HG03095 (cell line): ENCODE measurements at regions not wholly inside any gene's neighbourhood (a gene's known extent, or its start where the extent isn't known, plus 50 kb on each side); places are given as distances from the start of the nearest gene placed in this dataset.
"Not testable (repeated sequence)": the region's sequence is repeated elsewhere in the genome, so short reads cannot be mapped to it uniquely, and the experiment has no call there.

ENCODE experiments used
- ATAC-seq: cut with Tn5 transposase; IDR thresholded peaks from one replicate; pipeline ENCODE4 v1.9.1; 2021; ENCODE audit warnings: moderate library complexity; ENCODE audit not compliant: unreplicated experiment

DNA sequence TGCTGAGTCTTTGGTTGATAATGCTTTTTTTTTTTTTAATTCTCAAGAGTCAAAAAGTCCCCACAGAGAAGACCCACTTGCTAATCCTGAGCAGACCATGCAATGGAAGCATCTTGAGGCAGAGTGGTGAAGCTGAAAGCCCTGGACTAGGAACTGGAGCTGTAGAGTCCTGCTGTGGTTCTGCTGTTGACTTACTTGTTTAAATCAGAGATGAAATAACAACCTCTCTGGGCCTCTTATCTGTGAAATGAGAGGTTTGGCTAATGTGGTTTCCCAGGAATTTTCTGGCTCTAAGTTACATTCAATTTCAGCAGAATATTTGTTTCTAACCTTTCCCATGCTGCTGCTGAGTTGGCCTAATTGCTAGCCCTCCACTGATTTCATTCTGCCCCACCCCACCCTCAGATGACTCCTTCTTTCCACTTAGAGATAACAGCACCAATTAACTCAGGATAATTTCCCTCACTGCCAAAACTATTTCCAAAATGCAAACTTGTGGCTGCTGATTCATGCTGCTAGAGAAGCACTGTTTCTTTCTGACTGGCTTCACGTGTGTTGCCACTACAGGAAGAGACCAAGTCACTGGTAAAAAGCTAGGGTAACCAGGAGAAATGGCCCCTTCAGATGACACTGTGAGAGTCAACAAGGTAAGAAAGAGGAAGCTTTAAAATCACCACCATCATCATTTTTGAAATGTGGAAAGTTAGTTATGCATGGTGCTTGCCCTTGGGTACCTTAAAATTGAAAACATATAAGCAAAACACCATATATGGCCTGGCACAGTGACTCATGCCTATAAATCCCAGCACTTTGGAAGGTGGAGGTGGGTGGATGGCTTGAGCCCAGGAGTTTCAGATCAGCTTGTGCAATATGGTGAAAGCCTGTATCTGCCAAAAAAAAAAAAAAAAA lies 326.4 kb downstream of the DCHS2 start:
- ATAC-seq = peak; percentile 80

DNA sequence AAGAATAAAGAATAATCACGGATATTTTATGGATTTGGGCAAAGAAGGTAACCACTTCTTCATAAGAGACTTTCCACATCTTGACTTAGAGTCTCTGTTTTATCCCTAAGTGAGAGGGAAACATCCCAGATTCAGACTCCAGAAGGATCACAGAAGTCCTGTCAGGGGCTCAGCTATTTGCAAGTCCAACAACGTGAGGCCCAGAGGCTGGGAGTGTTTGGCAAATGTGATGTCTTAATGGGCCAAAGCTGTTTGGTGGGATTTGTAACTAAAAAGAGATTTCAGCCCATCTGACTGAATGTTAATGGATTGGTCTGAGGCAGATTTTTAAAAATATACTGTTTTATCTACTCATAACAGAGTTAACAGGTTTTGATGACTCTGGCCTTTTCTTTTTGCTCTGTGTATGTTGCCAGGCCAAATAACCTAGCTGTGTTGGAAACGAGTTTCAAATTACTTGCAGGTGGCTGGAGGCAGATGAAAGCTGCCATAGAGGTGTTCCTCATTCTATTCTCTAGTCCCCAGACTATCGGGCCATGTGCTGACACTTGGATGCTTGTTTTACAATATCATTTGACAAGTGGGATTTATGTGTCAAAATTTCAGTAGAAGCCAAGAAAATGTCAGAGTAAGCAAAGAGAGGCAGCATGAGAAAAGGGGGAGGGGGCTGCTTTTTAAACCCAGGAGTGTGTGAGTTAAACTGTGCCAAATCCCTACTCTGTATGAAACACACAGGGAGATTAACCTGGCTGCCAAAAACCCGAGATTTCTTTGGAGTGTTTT lies 330.9 kb downstream of the DCHS2 start:
- no peak for ATAC-seq

DNA sequence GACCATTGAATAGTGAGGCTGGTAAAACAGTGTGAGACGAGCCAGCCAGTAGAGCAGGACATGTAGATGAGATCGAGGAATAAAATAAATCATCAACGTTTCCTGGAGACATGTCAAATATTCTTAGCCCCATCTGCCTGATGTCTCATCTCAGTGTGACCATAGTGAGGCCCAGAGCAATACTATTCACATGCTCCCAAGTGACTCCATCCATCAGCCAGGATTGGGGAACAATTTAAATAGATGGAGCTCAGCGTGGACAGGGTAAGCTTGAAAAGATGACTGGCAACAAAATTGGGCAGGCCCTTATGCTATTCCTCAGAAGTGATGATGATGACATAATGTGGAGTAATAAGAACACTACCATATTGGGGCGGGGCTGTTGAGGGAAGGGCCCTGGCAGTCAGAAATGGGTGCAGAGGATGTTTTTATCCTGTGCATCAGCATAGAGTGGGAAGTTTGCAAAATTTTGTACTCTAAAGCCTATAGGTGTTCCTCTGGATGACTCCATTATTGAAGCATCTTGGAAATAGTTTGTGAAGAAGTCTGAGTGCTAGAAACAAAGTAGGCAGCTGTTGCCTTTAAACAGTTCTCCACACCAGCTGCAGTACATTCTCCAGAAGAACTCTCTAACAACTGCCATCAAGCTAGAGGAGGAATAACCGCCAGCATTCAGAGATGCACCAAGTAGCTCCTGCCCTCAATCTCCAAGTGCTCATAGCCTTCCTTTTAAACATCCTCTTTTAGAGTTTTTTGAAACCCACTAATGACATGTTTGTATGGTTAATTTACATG lies 333.0 kb downstream of the DCHS2 start:
- ATAC-seq = no peak

DNA sequence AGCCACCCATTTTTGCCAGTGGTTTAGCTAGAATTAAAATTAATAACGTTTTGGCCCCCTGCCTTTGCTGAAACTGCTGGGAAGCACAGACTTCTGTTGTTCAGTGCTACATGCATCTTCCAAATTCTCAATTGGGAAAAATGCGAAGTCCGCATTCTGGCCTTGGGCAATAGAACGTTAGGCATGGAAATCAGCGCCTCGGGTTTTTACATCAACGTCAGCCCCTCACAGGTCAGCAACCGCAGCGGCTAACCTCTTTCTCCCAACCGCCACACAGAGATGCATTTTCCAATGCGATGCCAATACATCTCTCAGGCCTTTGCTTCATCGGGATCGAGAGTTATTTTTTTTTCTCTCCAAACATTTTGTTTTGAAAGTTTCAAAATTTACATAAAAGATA lies 339.1 kb downstream of the DCHS2 start:
- ATAC-seq = no peak

DNA sequence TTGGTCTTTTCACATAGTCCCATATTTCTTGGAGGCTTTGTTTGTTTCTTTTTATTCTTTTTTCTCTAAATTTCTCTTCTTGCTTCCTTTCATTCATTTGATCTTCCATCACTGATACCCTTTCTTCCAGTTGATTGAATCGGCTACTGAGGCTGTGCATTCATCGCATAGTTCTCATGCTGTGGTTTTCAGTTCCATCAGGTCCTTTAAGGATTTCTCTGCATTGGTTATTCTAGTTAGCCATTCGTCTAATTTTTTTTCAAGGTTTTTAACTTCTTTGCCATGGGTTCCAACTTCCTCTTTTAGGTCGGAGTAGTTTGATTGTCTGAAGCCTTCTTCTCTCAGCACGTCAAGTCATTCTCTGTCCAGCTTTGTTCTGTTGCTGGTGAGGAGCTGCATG lies 342.4 kb downstream of the DCHS2 start:
- ATAC-seq = not testable (repeated sequence)

DNA sequence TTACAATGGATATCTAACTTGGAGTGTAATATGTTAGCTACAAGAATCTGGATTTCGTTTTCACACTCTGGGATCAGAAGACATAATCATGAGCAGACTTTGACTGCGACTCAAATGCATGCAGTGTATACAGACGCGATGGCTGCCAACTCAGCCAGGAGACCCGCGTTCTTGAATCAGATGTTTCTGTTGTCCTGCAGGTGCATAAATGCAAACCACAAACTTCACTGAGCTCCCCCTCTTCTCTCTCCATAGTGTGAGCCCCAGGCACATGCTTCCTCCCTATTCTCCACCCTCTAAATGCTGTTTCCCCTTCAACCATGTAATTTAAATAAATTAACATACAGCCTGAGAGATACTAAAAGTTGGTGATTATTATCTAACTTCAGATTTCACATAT lies 347.9 kb downstream of the DCHS2 start:
- no peak for ATAC-seq

DNA sequence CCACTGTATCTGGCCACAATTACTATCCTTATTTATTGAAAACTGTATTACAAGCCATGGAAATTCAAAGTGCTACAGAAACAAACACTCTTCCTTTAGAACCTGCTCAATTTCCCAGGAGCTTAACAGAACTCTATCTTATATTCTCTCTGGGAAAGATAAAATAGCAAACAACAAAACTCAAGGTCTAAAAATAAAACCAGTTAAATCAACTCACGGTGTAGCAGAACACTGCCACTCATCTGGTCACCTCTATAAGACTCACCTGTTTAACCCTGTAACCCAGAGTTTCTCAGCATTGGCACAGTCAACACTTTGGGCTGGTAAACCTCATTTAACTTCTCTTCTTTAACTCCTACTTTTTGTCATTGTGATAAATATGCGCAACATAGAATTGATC lies 348.9 kb downstream of the DCHS2 start:
- no peak for ATAC-seq

DNA sequence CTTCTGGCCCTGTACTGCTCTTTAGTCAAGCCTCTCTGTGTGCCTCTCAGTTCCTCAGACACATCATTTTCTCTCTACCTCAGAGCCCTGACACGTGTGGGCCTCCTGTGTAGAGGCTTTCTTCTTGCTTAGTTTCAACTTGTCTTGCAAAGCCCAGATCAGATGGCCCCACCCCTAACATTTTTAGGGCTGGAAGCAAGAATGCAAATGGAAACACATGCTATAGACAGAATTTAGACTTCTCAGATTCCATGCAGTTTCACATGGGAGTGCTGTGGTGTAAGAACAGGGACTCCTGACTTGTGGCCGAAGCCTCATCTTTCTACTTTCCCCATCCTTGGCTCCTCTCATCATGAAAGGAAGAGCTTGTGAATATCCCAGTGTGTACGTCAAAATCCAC lies 350.7 kb downstream of the DCHS2 start:
- ATAC-seq = no peak

DNA sequence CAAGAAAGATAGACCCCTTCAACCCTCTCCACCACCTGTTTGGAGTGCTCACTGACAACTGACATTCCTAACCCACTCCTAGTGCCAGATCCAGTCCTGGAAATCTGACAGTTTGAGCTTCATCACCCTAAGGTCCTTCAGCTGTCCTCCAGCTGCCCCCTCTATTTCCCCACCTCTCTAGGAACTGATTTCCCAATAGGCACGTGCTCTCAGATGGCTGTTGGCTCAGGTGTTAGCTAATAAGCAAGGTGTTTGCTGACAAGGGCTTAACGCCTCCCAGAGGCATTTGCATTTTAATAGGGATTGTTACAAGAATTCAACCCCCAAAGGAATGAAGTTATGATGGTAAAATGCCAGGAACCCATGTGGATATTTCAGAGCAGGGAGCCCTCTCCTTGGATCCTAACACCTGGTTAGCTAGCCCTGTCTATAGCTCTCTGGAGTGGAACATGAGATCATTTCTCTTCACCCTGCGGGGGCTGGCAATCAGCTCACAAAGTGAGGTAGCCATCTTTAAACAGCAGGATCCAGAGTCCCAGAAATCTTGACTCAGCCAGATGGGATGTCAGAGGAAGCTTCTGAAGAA lies 348.5 kb upstream of the SFRP2 start:
- no peak for ATAC-seq

DNA sequence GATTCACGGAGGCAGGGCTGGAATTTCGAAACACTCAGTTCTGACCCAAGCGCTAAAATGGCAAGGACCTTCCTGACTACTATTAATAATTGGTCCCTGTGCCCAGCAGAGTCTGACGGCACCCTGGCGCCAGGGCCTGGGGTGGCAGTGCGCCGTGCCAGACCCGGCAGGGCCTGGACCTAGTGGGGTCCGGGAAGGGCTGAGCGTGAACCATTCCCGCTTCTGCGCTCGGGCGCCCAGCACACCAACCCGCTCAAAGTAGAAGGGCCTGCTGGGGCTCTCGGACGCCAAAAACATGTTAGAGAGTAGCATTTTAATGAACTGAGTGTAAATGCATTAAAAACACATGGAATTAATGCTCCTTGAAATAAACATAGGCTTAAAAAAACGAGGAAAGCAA lies 346.7 kb upstream of the SFRP2 start:
- no peak for ATAC-seq

DNA sequence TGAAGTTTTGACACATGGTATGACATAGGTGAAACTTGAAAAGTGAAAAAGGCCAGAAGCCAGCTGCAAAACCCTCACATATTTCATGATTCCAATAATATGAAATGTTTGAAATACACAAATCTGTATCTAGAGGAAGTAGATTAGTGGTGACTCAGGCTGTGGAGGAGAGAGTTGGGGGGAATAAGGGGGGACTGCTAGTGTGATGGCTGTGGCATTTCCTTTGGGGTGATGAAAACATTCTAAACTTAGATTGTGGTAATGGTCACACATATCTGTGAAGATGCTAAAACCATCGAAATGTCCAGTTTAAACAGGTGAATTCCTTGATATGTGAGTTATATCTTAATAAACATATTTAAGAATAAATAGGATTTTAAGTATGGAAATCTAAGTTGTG lies 343.5 kb upstream of the SFRP2 start:
- no peak for ATAC-seq

DNA sequence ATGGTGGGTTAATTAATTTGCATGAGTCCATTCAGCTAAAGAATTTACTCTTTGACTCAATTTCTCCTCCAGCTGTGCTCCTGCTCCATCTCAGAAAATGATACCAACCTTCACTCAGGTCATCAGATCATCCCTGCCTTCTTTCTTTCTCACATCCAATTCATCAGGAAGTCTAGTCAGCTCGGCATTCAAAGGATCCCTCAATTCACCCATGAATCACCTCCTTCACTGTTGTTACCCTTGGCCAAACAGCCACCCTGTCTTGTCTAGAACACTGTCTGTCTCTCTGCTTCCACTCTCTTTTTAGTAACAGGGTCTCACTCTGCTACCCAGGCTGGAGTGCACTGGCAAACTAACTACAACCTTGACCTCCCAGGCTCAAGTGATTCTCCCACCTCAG lies 337.4 kb upstream of the SFRP2 start:
- no peak for ATAC-seq

DNA sequence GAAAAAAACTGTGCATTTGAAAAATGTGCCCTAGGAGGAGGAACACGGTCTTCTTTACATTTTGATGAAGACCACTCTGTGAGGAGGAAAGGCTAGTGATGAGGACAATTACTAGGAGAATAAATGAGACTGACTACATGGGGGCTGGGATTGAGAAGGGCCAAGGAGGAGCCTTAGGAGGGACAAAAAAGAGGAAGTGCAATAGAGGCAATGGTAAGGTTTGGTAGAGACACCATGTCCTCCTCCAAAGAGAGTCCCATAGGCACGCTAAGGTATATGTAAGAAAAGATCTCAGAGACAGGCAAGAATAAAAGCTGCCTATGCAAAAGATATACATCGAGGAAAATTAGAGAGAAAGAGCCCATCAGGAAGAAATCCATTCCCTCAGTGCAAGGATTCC lies 336.5 kb upstream of the SFRP2 start:
- no peak for ATAC-seq

DNA sequence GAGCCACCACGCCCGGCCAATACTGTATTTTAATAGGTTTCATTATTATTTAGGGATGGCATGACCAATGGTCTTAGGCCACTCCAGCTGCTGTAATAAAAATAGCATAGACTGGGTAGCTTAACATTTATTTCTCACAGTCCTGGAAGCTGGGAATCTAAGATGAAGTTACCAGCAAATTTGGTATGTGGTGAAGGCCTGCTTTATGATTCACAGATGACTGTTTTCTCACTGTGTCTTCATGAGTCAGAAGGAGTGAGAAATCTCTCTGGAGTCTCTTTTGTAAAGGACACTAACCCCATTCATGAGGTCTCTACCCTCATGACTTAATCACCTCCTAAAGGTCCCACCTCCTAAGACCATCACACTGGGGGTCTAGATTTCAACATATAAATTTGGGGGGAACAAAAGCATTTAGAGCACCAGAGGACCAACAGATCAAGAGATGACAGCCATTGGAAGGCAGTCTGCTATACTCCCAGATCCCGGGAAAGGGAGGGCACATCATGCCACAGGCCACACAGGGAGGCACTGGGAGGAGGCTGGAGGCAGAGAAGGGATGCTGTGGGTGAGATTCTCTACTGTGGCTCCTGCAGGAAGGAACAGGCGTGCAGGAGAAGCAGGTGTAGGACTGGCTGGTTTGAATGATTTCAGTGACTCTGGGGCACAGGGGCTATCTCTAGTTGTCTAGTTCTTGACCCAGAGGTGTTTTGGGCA lies 335.8 kb upstream of the SFRP2 start:
- ATAC-seq = no peak

DNA sequence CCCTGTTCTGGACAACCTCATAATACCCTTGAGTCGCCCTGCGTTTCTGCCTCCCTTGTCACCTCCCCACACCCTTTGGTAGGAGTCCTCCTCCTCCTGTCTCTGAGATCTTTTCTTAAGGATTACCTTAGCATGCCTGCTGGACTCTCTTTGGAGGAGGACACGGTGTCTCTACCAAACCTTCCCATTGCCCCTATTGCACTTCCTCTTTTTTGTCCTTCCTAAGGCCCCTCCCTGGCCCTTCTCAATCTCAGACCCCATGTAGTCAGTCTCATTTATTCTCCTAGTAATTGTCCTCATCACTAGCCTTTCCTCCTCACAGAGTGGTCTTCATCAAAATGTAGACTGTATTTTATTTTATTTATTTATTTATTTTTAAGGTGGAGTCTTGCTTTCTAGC lies 335.0 kb upstream of the SFRP2 start:
- no peak for ATAC-seq

DNA sequence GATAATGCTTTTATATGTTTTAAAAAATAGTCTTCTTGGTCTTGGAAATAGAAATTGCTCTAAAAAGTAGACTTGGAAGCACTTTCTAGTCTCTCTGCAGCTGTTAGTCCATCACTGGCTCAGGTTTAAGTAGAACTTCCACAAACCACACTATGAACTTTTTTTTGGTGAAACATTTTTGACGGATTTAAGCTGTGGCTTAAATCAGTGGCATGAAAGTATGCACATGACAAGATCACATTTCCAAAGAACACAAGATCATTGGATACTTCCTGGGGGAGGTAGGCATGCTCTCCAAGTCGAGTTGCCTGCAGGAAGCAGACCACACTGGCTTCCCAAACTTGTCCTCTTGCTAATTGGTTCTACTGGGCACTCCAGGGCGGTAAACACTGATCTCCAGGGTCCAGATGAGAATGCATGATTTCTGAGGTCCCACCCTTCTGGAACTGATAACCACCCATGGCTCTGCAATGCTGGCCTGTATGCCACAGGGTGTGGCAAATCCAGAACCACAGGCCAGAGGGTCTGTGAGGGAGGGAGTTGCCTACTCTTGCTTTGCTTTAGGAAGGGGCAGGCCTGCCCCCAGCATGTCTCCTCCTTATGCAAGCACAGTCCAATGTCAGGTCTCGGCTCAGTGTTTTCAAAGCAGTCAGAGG lies 331.9 kb upstream of the SFRP2 start:
- ATAC-seq = no peak

DNA sequence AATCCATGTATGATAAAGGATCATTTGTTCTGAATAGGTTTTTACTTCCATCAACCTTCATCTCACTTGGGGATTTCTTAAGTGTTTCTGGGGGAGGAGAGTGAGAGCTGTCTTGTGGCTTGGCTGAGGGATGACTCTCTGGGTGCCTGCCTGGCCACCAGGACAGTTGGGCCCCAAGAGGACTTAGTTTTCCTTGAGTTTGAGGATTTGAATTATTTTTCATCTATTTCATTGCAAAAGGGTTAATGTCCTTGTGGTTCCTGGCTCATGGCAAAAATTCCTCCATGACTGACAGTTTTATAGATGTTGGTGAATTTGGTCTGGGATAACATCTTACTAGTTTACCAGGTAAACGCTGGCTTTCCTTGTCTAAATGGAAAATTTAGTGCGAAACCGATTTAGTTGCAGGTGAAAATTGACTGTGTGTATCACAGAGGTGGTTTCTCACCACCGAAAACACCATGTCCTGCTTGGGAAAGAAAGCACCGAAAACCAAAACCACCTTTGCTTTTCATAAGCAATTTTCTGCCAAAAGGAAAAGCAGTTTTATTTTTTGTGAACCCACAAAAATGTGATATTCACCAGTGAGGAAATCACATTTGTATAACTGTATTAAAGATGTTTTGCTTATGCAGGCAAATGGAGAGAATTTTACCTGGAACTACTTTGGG lies 331.3 kb upstream of the SFRP2 start:
- ATAC-seq = no peak

DNA sequence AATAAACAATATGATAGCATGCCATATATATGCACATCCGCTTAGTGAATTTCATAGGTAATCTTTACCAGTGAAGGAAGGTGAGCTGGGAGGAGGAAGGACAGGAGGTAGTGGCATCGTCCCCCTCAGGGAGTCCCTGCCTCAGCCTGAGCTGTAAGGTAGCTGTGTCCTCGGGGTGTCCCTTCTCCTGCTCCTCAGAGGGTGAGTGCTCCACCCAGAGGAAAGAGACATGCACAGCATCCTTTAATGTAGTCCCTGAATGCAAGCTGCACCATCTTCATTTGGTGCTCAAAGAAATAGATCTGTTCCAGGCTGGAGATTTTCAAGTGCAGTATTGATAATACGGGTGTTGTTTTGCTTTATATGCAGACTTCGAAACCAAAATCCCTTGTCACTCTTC lies 330.4 kb upstream of the SFRP2 start:
- no peak for ATAC-seq

DNA sequence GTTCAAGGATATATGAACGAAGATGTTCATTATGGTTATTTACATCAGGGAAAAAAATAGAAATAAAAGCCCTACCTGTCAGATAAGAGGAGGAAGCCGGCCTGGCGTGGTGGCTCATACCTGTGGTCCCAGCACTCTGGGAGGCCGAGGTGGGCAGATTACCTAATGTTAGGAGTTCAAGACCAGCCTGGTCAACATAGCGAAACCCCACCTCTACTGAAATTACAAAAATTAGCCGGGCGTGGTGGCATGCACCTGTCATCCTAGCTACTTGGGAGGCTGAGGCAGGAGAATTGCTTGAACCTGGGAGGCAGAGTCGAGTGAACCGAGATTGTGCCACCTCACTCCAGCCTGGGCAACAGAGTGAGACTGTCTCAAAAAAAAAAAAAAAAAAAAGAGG lies 328.8 kb upstream of the SFRP2 start:
- not testable (repeated sequence) for ATAC-seq
